ENCODE measurements at regions not wholly inside any gene's neighbourhood (a gene's known extent, or its start where the extent isn't known, plus 50 kb on each side); places are given as distances from the start of the nearest gene placed in this dataset.

GRCh38 chr10:130551676-130552075, 415.5 kb downstream of the GLRX3 start:
- H3K27me3 ChIP-seq (ENCODE audit: insufficient read depth, low read depth), result no peaks in the 10 kb centered on the region
- TF ChIP-seq CTCF (conservative IDR thresholded peaks at IDR 0.05; ENCODE audit: low read depth, low read length), result no peak
- no peak overlapping the region for H3K9ac ChIP-seq
- no peak overlapping the region for H3K27ac ChIP-seq
- H3K4me1 ChIP-seq (ENCODE audit: low read depth, poor library complexity, severe bottlenecking), result no peaks in the 10 kb centered on the region
- no peaks in the 10 kb centered on the region for H3K36me3 ChIP-seq (ENCODE audit: insufficient read depth)
- H4K20me1 ChIP-seq (ENCODE audit: insufficient read depth), result no peaks in the 10 kb centered on the region
- H2AFZ ChIP-seq (ENCODE audit: low read depth), result no peak overlapping the region
- no peak overlapping the region for H3K4me3 ChIP-seq (IDR thresholded peaks at IDR 0.05; ENCODE audit: insufficient read depth, low read depth, low read length)
- H3K4me2 ChIP-seq, result no peak overlapping the region
- no peaks in the 10 kb centered on the region for H3K79me2 ChIP-seq (ENCODE audit: insufficient read depth, low read depth)

- H3K4me1 ChIP-seq (ENCODE audit: low read depth, poor library complexity, severe bottlenecking), result no peaks in the 10 kb centered on the region
- H3K36me3 ChIP-seq (ENCODE audit: insufficient read depth), result no peaks in the 10 kb centered on the region
- H3K79me2 ChIP-seq (ENCODE audit: insufficient read depth, low read depth), result no peaks in the 10 kb centered on the region
- H4K20me1 ChIP-seq (ENCODE audit: insufficient read depth), result no peaks in the 10 kb centered on the region
- no peak overlapping the region for H2AFZ ChIP-seq (ENCODE audit: low read depth)
- no peak overlapping the region for H3K4me3 ChIP-seq (IDR thresholded peaks at IDR 0.05; ENCODE audit: insufficient read depth, low read depth, low read length)
- H3K27ac ChIP-seq, result no peak overlapping the region
- H3K9ac ChIP-seq, result no peak overlapping the region
- H3K4me2 ChIP-seq, result no peak overlapping the region
- TF ChIP-seq CTCF (conservative IDR thresholded peaks at IDR 0.05; ENCODE audit: low read depth, low read length), result no peak
- H3K27me3 ChIP-seq (ENCODE audit: insufficient read depth, low read depth), result no peaks in the 10 kb centered on the region
These were observed 417.6 kb downstream of the GLRX3 start for GRCh38 chr10:130553826-130554225.

- Histone ChIP-seq H3K27ac (no peak overlapping the region), H3K4me3 (IDR thresholded peaks at IDR 0.05; ENCODE audit: insufficient read depth, low read depth, low read length) (no peak overlapping the region), H4K20me1 (ENCODE audit: insufficient read depth) (no peaks in the 10 kb centered on the region), H3K27me3 (ENCODE audit: insufficient read depth, low read depth) (no peaks in the 10 kb centered on the region; the same call in 1 of the 2 replicates), H3K79me2 (ENCODE audit: insufficient read depth, low read depth) (no peaks in the 10 kb centered on the region), H3K4me1 (ENCODE audit: low read depth, poor library complexity, severe bottlenecking) (no peaks in the 10 kb centered on the region), H3K4me2 (no peak overlapping the region), H3K36me3 (ENCODE audit: insufficient read depth) (no peaks in the 10 kb centered on the region), H2AFZ (ENCODE audit: low read depth) (no peak overlapping the region), H3K9ac (no peak overlapping the region)
- TF ChIP-seq CTCF (conservative IDR thresholded peaks at IDR 0.05; ENCODE audit: low read depth, low read length), result no peak
These were observed 418.7 kb downstream of the GLRX3 start for GRCh38 chr10:130554701-130555410.

- no peaks in the 10 kb centered on the region for H3K4me1 ChIP-seq (ENCODE audit: low read depth, poor library complexity, severe bottlenecking)
- no peaks in the 10 kb centered on the region for H3K36me3 ChIP-seq (ENCODE audit: insufficient read depth)
- no peak for TF ChIP-seq CTCF (conservative IDR thresholded peaks at IDR 0.05; ENCODE audit: low read depth, low read length)
- no peak overlapping the region for H3K9ac ChIP-seq
- H3K79me2 ChIP-seq (ENCODE audit: insufficient read depth, low read depth), result no peaks in the 10 kb centered on the region
- no peaks in the 10 kb centered on the region for H4K20me1 ChIP-seq (ENCODE audit: insufficient read depth)
- H3K4me2 ChIP-seq, result no peak overlapping the region
- no peak overlapping the region for H3K4me3 ChIP-seq (IDR thresholded peaks at IDR 0.05; ENCODE audit: insufficient read depth, low read depth, low read length)
- H3K27ac ChIP-seq, result no peak overlapping the region
- no peaks in the 10 kb centered on the region; the same call in 1 of the 2 replicates for H3K27me3 ChIP-seq (ENCODE audit: insufficient read depth, low read depth)
- H2AFZ ChIP-seq (ENCODE audit: low read depth), result no peak overlapping the region
These were observed 419.2 kb downstream of the GLRX3 start for GRCh38 chr10:130555411-130555750.

All from KMS-11 (cell line).